ENCODE measurements at regions not wholly inside any gene's neighbourhood (a gene's known extent, or its start where the extent isn't known, plus 50 kb on each side); places are given as distances from the start of the nearest gene placed in this dataset.

- TF ChIP-seq CTCF (IDR thresholded peaks at IDR 0.05; ENCODE audit: low read depth, low read length) (no peak), MAX (IDR thresholded peaks at IDR 0.05; ENCODE audit: low read depth, low read length) (no peak), POLR2A (IDR thresholded peaks at IDR 0.05; ENCODE audit: extremely low read depth, insufficient read length) (no peak)
Measured at GRCh38 chrX:82756272-82756671, 751.8 kb upstream of the POU3F4 start.
